Activated CD4-positive, alpha-beta T cell treated with anti-CD3 and anti-CD28 coated beads, Interleukin-2, Interleukin-4, amounts not matched to agents 100 ng/mL and 50 ng/mL, durations not matched to agents 16 hours and 8 hours (primary cell): ENCODE measurements at regions not wholly inside any gene's neighbourhood (a gene's known extent, or its start where the extent isn't known, plus 50 kb on each side); places are given as distances from the start of the nearest gene placed in this dataset.
"Not testable (repeated sequence)": the region's sequence is repeated elsewhere in the genome, so short reads cannot be mapped to it uniquely, and the experiment has no call there.

Source experiments
- DNase-seq: peaks from one replicate; pipeline ENCODE4 v3.0.0-alpha.2; 2020; ENCODE audit warnings: low spot score

GRCh38 chr4:177802661-177803060, 360.4 kb upstream of the AGA start:
- DNase-seq = no peak

- DNase-seq = no peak
Observed at GRCh38 chr4:177803151-177803550, 360.9 kb upstream of the AGA start.

DNA sequence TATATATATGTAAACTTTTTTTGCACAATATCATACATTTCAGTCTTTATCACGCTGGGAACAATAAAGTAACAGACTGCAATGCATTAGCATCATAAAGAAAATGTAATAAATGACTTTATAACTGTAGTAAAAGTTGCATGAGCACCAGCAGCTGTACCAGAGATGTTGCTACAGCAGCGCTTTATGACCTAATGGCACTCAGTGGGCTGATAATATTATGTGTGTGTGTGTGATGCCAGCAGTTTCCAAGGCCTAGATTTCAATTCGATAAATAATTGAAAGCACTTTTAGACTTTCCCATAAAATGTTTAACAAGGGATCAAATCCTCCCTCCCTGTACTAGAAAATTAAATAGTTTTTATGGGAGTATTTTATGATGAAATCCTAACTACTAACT, 367.6 kb upstream of the AGA start:
- no peak for DNase-seq

DNA sequence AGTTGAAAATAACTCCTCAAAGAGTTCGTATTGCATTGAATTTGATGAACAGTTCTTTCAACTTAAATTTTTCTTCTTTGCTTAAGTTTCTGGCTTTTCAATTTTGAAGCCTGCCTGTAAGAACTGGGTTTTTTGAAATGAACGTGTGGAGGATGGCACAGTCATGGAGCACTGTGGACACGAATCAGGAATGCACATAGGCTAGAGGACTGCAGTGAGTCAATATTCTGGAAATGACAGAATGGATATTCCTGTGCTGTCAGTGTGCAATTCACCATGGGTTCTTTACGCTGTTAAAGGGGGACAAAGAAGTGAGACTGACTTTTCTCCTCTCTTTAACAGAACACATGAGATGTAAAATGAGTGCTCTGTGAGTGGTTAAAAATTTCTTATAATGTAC, 368.0 kb upstream of the AGA start:
- no peak for DNase-seq

DNA sequence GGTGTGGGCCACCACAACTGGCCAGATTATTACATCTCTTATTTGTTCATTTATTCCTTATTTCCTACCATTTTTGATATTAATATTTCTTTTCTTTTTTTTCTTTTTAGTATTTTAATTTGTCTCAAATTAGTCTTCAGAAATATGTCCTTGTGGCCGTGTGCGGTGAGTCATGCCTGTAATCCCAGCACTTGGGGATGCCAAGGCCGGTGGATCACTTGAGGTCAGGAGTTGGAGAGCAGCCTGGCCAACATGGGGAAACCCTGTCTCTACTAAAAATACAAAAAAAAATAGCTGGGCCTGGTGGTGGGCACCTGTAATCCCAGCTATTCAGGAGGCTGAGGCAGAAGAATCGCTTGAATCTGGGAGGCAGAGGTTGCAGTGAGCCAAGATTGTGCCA, 376.2 kb upstream of the AGA start:
- DNase-seq = not testable (repeated sequence)

DNA sequence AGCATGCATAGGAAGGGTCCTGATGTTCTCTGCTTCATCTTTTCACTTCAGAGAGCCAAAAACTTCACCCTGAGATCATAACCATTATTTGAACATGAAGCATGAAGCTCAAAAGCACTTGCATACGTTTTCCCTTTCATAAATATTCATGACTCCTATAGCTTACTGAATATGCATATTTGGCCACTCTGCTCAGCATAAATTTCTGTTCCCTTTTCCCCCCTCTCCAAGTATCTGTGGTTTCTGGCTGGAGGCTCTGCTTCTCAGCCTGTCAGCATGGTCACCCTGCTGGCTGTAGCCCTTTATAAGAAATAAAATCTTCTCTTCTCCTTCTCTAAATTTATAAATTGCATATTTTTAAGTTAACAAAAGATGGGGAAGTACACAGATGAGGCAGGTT, 384.7 kb upstream of the AGA start:
- DNase-seq = no peak

GRCh38 chr4:177841258-177841657, 399.0 kb upstream of the AGA start:
- DNase-seq = no peak

DNA sequence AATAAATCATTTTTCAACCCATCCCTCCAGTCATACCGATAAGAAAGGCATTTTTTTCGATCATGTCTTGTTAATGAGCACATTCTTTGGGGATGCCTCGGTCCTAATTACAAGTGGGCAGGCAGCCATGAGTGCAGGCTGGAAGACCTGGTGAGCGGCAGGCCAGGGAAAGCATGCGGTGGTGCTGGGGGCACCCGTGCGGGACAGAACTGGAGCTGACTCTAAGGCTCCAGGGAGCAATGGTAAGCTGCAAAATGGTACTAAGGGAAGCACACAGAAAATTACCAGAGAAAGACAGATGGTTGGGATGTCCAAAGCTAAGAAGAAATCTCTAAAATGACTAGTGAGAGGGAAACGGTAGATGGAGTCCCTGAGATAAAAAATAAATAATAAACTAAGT, 411.0 kb upstream of the AGA start:
- DNase-seq = no peak

DNA sequence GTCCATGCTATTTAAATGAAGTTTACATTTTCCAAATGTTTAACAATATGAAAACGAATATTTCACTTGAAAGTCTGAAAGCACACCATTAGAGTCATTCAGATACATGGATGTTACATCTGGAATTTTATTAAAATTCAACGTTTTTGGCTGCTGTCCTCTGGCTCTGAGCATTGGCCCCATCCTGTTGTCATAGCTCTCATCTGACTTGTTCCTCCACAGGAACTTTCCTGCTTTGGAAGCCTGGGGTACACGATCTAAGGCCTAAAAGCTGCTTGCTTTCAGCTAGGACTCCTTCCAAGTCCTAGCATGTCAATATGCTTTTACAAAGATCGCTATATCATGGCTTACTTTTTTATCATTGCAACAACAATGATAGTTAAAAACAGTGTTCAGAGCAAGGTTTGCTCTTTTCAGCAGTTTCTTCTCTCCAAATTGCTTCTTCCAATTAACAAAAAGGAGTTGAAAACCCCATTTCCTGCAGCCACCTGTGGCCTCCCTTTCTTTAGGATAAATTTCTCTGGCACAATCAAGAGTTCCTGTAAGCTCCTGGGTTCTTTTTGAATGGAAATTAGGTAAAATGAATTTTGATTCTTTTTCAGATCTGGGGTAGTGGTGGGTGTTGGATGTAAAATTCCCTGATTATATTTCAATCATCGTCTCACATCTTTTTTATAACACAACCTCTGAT, 413.4 kb upstream of the AGA start:
- DNase-seq = no peak

DNA sequence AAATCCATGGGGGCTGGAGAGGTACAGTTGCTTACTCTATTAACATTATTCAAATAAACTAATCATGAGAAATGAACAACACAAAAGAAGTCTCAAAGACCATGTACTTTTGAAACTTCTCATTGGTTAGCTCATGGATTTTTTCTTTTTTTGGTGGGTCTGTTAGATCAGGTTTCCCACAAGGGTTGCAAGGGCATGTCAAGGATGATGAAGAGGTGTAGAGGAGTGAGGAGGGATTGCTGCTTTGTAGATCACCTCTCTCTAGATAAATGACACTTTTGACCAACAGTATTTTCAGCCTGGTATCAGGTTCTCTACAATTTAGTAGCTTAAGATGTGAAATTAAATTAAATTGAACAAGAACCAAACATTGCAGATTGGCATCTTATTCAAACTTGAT, 417.9 kb upstream of the AGA start:
- DNase-seq = no peak

GRCh38 chr4:177861551-177862094, 419.4 kb upstream of the AGA start:
- DNase-seq = no peak

DNA sequence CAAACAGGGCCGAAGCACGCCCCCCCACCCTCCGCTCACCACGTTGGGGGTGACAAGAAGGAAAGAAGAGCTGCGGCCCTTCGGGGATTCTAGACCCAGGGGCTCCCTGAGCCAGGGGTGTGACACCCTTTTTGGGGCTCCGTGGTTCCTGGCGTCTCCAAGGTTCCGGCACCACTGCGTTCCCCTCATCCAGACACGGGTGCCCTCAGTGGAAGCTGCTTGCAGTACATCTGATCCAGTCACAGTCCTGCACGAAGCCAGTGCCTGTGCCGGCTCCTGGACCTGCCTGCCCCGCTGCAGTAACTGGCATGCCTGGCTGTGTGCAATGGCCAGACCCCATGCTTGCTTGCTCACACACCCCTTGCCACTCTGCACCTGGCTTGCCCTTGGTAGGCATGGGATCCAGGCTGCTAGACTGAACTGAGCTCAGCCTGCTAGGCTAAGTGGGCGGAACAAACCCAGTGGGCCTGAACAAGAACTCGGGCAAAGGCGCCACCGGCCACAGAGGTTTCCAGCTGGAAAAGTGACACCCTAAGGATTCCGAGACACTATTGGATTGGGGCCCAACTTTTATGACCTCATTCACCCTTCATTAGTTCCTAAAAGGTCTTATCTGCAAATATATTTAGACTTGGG, 420.4 kb upstream of the AGA start:
- DNase-seq = no peak

- DNase-seq = no peak
Observed at GRCh38 chr4:177879851-177880250, 437.6 kb upstream of the AGA start.

DNA sequence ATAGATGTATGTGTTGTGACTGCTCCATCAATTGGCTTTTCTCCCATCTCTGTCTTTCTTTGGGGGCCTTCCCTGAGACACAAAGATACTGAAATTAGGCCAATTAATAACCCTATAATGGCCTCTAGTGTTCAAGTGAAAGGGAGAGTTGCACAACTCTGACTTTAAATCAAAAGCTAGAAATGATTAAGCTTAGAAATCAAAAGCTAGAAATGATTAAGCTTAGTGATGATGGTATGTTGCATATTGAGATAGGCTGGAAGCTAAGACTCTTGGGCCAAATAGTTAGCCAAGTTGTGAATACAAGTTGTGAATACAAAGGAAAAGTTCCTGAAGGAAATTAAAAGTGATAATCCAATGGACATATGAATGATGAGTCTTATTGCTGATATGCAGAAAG, 452.9 kb upstream of the AGA start:
- peak; percentile 0 for DNase-seq

DNA sequence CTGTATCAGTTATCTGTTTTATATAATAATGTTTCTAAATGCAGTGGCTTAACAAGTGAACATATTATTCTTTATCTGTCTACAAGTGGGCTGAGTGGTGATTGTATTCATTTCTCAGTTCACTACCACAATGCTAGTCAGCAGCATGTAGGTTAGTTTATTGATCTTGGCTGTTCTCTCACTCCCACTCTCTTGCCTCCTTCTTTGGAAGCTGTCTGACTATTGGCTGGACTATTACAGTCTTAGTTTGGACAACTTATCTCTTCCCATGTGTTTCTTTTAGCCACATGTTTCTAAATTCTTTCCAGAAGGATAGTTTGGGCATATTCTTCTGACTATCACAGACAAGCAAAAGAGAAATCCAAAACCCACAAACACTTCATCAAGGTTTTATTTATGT, 459.5 kb upstream of the AGA start:
- DNase-seq = no peak

DNA sequence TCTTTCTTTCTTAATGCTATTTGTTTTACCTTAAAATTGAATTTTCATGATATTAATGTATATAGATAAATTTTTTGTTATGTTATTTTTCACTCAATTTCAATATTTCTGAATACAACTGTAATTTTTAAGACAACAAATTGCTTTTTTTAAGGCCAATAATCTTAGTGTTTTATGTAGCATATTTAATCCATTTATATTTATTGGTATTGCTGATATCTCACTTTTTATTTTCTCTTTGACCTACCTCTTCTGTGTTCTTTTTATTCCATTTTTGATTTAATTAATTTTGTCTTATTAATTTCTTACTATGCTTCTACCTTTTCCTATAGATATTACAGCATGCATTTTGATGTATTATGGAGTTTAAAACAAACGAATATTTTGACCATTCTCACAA, 460.1 kb upstream of the AGA start:
- no peak for DNase-seq

GRCh38 chr4:177907736-177908424, 465.6 kb upstream of the AGA start:
- DNase-seq = no peak

- no peak for DNase-seq
Observed at GRCh38 chr4:177921715-177922114, 479.5 kb upstream of the AGA start.

GRCh38 chr4:177923888-177924287, 481.7 kb upstream of the AGA start:
- DNase-seq = no peak

- DNase-seq = no peak
Observed at GRCh38 chr4:177937041-177937440, 494.8 kb upstream of the AGA start.

DNA sequence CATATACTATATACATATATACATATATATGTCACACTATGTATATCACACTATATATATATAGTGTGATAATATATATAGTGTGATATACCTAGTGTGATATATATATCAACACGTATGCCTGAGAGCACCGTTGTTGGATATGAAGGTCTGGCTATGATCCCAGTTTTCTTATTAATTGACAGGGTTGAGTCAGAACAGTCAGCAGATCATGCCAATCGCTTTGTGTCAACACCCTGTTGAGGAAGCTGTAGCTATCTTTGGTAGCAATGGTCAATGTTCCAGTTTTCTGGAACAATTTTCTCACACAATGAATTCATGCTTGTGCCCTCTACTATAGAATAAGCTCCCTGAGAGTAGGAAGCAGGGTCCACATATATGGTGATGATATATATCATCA, 496.0 kb upstream of the AGA start:
- no peak for DNase-seq

- DNase-seq = no peak
Observed at GRCh38 chr4:177945268-177945667, 503.0 kb upstream of the AGA start.

GRCh38 chr4:177947607-177948006, 505.4 kb upstream of the AGA start:
- no peak for DNase-seq
